ENCODE measurements at regions not wholly inside any gene's neighbourhood (a gene's known extent, or its start where the extent isn't known, plus 50 kb on each side); places are given as distances from the start of the nearest gene placed in this dataset.
"Not testable (repeated sequence)": the region's sequence is repeated elsewhere in the genome, so short reads cannot be mapped to it uniquely, and the experiment has no call there.

DNA sequence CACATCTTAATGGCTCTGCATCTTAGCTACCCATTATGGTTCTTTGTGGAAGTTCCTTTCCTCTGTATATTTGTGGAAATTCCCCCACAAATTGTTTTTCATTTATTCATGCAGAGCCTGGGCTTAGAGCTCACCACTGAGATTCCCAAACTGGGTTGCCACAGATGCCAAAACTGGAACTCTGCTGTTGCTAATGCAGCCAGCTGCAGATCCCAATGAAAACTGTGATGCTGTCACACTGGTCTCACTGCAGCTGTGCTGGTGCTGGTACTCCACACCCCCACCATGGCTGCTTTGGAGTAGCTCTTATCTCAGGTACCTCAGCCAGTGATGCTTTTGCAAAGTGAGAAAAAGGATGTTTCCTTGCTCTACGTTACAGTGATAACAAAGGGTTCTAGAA is 87.7 kb downstream of the DCK start:
- no peak for DNase-seq

DNA sequence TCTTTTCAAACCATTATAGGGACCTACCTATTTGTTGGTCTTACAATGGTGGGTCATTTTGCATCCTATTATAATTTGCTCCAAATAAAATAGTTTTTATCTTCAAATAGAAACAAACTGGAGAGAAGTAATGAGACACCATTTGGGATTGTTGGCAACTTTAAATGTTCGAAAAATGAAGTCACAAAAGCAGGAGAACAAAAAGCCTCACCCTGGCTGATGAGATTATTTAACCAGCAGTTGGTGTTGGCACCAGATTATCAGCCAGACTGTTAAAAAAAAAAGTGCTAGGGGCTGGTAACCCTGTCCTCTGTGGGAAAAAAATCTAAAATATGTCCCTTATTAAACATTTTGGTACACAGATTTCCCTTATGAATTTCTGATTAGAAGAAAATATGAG is 100.3 kb downstream of the DCK start:
- no peak for DNase-seq

DNA sequence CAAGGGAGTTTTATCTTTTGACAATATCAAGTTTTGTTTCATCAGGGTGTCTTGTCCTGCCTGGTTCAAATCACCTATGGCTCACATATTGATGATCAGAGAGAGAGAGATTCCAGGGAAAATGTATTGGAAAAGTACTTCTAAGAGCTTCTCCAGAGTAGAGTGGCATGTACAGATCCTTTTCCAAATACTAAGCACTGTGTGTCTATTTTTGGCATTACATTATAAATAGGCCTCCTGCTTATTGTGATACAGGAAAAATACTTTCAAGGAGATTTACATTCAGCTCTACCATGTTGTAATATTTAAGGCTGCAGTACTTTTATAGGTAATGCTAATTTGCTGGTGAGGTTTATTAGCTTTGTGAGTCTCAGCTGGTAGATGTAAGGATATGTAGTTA is 100.8 kb downstream of the DCK start:
- DNase-seq, result no peak

DNA sequence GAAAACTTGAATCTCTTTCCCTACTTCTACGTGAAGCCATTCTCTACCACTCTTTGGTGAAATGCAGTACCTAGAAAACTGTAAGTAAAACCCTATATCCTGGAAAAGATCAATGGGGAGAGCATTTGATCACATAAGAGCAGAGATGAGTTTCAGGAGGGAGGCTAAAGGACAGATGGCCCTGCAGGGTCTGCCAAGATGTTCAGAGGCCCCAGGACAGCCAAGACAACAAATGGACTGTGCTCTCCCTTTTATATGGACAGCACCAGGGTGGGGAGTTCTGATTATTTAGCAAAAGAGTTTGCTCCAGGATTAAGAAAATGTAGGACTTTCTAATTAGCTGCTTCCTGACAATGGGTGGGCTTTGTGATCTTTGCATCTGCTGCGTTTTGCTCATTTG is 101.7 kb downstream of the DCK start:
- DNase-seq, result no peak

DNA sequence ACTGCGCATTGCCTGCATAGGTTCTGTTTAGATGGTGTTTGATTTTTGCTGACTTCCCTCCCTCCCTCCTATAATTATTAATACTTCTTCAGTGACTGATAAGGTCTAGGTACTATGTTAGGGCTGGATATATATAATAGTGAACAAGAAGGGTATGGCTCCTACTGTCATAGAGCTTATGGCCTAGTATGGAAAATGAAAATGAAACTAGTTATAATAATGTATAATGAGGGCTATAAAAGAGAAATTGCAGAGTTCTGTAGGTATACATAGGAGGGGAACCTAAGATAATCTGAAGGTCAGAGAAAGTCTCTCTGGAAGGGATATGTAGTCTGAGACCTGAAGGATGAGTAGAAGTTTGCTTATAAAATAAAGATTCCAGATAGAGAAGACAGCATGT is 102.1 kb downstream of the DCK start:
- DNase-seq, result no peak

DNA sequence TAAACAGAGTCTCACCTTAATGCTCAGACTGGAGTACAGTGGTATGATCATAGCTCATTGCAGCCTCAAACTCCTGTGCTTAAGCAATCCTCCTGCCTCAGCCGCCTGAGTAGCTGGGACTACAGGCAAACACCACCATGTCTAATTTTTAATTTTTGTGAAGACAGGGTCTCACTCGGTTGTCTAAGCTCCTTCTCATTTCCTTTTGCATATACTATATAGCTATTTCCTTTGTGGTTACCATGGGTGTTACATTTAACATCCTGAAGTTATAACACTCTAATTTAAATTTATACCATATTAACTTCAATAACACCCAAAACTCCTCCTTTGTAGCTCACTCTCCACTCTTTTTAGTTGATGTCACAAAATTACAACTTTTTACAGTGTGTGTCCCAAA is 114.3 kb downstream of the DCK start:
- no peak for DNase-seq

DNA sequence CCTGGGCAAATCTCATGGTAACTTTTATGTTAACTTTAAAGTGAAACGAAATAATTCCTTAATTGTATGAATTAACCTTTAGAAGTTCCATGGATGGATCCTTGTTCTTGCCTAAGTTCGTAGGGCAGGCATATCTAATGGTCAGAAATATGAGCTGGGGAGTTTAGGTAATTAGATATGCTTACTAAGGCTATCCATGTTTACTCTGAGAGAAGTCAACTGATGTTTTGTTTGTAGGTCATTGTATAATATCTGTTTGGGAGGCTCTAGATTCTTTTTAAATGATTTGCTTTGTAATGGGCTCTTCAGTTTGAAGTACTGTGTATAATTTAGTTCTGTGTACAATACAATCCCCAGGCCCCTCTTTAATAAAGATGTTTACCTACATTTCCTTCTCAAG is 117.0 kb downstream of the DCK start:
- no peak for DNase-seq

DNA sequence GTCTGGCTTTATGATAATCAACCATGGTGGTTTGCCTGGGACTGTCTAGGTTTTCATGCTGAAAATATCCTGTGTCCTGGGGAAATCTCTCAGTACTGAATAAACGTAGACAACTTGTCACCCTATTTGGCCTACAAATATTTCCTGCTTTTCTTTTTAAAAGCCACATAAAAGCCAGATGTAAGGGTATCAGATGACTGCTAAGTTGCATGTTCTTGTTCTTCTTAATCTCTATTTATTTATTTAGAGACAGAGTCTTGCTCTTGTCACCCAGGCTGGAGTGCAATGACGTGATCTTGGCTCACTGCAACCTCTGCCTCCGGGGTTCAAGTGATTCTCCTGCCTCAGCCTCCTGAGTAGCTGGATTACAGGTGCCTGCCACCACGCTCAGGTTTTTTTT is 117.7 kb downstream of the DCK start:
- DNase-seq, result not testable (repeated sequence)

DNA sequence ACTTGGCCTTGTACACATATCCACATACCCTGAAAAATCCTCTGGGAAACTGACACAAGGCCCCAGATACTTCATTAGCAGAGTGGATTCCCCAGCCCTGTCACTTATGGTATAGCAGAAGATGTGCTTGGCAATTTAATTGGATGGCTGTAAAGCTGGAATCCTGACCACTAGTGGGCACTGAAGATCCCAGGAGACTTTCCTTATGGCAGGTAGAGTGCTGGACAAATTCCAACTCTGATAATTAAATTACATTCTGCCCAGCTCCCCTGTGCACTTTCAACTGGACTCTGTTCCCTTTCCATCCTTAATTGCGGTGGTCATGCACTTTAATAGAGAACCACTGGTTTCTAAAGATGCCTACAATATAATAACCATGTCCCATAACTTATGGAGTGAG is 119.8 kb downstream of the DCK start:
- no peak for DNase-seq

DNA sequence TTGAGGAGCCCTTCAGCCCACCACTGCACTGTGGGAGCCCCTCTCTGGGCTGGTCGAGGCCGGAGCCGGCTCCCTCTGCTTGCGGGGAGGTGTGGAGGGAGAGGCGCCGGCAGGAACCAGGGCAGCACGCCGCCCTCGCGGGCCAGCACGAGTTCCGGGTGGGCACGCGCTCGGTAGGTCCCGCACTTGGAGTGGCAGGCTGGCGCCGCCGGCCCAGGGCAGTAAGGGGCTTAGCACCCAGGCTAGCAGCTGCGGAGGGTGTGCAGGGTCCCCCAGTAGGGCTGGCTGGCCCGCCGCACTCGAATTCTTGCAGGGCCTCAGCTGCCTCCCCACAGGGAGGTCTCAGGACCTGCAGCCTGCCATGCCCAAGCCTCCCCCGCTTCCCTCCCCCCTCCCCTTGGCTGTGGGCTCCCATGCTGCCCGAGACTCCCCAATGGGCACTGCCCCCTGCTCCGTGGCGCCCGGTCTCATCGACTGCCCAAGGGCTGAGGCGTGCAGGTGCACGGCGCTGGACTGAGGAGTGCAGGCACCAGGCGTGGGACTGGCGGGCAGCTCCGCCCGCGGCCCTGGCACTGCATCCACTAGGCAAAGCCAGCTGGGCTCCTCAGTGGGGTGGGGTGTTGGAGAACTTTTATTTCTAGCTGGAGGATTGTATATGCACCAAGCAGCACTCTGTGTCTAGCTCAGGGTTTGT is 127.5 kb downstream of the DCK start:
- DNase-seq, result no peak

DNA sequence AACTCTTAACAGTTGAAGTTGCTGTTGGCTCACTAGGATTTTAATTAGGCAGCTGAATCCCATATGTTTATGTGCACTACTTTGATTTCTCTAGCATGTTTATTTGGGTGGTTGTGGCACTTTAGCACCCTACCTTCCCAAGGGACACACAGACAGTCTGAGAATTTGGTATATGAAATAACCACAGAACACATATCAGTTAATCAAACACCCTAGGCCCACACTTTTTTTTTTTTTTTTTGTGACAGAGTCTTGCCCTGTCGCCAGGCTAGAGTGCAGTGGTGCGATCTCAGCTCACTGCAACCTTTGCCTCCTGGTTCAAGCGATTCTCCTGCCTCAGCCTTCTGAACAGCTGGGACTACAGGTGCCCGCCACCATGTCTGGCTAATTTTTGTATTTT is 130.5 kb downstream of the DCK start:
- DNase-seq, result no peak

DNA sequence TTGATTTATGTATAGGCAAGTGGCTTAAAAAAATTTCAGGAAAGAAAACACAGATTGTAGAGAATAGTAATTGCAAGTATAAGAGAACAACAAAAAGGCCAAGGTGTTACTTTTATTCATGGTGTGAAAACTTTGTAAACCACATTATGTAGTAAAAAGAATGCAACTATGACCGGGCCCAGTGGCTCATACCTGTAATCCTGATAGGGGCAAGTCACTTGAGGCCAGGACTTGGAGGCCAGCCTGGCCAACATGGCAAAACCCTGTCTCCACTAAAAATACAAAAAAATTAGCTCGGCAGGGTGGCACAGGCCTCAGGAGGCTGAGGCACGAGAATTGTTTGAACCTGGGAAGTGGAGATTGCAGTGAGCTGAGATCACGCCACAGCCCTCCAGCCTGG is 131.7 kb downstream of the DCK start:
- DNase-seq, result no peak

DNA sequence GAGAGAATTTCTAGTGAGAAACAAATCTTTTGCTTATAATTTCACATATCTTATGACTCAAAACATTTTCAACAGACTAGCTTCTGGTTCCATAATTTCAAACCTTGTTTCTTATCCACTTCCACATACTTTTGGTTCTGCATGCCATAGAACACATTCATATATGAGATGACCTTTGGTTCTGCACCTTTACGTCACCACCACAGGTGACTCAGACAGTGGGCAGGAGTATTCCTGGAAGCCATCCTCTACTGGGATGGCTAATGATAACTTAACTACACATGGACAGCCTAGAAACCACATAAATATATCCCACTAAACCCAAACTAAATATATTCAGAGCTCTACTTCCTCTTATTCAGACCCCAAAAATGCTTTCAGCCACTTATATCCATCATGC is 133.3 kb downstream of the DCK start:
- DNase-seq, result no peak

DNA sequence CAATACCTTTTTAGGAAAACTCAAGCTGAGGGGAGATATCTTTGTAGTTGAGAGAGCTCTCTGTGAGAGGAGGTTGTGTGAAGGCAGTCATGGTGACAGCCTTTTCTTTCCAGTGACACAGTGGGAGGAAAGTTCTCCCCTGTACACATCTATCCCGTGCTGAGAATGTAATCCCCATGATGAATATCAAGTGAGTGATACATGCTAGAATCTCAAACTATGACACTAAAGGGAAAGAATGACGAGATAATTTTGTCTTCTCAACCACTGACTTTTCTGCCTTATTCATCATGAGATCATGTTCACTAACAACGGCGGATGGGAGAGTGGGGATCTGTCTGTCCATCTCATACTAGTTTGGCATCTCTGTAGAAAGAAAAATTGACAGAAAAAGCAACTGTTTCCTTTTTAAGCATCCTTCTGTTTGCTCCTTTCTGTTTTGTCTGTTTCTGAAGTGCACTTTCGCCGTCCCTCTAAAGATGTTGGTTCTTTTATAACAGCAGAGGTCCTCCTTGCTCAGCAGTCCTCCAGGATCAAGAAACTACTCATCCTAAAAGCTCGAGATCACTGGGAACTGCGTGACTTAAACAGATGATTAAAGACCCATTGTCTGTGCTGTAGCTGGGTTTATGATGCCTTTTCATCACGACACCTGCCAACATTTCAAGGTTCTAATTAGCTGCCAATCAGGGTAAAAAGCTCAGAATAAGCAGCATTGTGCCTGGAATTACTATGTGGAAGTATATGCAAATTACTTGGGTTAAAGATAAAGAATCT is 137.6 kb downstream of the DCK start:
- no peak for DNase-seq

DNA sequence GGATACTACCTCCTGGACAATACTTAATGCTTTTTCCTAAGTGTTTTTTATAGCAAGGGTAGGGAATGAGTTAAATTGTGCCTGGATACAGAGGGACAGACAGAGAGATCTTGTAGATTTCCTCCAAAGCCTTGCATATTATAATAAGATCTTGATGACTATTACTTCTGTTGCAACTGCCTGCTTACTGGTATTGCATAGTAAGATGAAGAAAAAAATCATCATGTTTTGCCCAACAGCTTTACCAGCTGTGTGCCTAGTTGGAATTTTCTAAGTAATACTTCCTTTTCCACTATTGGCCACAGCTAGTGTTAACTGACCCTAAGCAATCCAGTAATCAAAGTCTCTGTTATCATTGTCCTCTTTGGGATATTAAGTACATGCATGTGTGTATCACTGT is 139.0 kb downstream of the DCK start:
- no peak for DNase-seq

DNA sequence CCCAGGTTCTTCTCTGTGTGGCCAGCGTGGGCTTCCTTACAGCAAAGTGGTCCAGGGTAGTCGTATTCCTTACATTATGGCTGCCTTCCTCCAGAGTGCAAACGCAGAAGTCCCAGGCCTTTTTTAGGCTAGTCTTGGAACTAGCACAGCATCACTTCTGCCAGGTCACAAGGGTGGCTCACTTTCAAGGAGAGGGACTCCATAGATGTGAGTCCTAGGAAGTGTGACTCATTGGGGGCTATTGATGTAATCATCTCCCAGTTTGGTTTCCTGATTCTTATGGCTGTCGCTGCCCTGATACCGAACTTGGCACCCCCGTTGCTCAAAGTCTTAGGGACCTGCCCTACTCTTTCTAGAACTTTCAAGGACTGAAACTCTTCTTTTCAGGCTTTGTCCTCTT is 140.0 kb downstream of the DCK start:
- no peak for DNase-seq

DNA sequence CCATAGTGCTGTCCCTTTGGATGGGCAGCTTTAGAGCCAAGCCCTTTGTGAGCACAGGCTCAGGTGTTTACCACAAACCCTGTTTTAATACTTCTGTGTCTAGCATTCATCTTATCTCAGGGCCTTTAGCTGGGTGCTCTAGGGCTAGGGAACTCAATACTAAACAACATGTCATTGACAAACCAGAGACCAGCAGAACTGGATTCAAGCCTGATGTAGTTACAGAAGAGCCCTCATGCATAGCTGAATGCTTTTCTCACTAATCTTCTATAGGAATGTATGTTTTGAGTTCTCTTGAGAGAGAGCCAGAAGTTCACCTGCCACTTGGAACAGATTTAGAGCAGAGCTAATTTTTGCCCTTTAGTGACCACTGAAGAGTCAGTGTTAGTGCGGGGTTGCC is 142.6 kb downstream of the DCK start:
- no peak for DNase-seq

DNA sequence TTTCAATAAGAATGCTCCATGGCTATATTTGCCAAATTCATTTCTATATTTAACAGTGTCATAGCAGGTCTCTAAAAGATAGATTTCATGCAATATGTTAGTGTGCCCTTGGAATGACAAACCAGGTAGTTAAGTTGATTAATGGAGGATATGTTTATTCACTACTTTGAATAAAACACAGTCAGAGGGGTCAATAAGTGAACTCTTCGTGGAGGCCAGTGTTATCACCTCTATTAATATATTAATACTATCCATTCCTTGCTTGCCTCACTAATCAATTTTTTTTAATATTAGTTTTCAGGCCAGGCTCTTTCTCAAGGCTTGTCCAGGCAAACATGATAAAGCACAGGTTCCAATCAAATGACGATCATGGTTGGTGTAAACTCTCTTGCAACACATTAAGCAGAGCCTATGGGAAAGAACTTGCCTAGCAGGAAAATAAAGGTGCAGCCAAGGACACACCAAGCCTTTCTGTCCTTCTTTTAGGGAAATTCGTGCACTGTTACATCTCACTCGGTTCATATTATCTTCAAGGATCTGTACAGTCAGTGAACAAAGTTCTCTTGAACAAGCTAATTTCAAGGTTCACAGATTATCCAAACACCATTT is 144.7 kb downstream of the DCK start:
- no peak for DNase-seq

DNA sequence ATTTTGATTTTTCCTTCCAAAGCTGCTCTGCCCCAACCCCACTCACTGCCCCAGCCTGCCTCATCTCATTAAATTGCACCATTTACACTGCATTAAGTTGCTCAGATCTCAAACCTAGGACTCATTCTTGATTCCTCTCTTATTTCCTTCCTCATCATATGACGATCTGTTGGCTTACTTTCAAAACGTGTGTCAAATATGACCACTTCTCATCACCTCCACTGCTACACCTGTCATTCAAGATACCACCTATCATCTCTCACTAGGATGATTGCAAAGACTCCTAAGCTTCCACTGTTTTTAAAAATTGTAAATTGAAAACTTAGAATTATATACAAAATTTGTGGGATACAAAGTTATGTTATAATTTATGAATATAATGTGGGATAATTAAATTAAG is 147.1 kb downstream of the DCK start:
- no peak for DNase-seq

DNA sequence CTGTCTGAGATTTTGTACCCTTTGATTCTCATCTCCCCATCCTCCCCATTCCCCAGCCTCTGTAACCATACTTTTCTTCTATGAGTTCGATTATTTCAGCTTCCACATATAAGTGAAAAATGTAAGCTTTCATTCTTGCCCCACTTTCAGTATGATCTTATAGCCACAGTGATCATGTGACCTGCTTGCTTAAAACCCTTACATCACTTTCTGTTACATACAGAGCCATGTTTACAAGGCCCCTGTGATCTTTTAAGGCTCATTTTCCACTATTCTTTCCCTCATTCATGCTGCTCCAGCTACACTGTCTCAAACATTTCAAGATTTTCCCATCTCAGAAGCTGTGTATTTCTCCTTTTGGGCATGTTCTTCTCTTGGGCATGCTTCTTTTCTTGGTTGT is 147.7 kb downstream of the DCK start:
- peak; percentile 47 for DNase-seq

DNA sequence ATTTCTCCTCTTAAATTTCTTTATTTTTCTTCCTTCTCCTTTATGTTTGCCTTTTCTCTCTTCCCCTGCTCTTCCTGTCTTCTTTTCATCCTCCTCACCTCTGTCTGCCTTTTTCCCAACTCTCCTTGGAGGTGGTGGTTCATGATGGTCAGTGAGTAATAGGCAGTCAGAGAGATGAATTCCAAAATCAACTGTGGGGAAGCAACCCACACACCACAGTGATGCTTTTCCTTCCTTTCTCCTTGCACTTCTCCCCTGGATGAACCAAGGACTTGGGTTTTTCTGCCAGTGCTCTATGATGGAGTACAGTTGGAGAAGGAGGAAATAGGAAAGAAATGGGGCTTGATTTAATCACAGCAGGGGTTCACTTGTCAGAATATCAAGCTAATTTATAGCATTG is 153.8 kb downstream of the DCK start:
- DNase-seq, result no peak

DNA sequence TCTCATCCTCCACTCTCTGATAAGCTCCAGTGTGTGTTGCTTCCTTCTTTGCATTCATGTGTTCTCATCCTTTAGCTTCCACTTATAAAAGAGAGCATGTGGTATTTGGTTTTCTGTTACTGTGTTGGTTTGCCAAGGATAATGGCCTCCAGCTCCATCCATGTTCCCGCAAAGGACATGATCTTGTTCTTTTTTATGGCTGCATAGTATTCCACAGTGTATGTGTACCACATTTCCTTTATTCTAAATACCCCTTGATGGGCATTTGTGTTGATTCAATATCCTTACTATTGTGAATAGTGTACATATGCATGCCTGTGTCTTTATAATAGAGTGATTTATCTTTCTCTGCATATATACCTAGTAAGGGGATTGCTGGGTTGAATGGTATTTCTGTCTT is 155.1 kb downstream of the DCK start:
- no peak for DNase-seq

DNA sequence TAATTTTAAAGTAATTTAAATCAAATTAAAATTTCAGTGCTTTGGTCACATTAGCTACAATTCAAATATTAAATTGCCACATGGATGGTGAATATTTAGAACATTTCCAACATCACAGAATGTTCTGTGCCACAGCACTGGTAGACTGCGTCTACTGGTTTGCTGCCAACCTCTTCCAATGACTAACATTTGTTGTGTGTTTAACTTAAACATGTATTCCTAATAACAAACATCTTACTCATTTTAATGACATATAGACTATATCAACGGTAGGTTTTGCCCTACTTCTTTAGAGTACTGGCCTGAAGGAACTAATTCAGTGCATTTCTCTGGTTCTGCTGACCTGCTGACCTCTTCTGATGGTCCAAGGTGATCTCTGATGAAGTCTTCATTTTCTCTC is 157.6 kb downstream of the DCK start:
- no peak for DNase-seq

DNA sequence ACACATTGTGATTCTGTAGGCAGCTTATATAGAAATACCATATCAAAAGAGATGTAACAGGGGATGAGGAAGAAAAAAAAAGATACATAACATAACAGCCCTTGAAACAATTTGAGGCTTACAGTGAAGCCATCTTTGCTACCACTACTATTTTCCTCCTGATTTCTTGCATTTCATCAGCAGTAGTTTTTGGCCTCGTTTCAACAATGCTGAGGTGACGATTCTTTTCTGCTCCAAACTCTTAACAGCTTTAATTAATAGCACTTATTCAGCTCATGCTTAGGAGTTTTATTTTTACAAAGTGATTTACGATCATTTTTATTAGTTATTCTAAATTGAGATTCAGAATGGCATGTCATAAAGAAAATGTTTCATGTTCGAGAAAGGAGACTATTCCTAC is 163.2 kb downstream of the DCK start:
- DNase-seq, result no peak

DNA sequence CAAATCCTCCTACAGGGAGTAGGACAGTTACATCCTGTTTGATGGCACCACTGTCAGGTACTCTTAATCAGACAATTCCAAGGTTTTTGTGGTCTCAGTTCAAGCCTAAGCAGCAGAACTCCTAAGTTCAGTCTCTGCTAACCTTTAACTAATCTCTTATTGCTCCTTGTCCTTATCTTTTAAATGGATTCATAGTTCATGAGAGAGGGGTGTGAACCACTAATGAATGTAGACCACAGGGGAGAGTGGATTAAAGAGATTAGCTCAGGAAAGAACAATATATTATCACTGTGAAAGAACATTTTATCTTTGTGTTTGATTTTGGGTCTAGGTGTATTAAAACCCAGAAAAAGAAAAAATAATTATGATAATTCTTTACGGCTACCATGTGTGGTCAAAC is 168.9 kb downstream of the DCK start:
- no peak for DNase-seq
